Astrocyte (in vitro differentiated cells and primary cell): ENCODE measurements at regions not wholly inside any gene's neighbourhood (a gene's known extent, or its start where the extent isn't known, plus 50 kb on each side); places are given as distances from the start of the nearest gene placed in this dataset.

Experiments
- EZH2 ChIP-seq: IDR thresholded peaks from 2 replicates; pipeline ENCODE4 v1.6.1; 2012; ENCODE audit warnings: mild to moderate bottlenecking, low read length, inconsistent platforms; ENCODE audit not compliant: insufficient read depth
- TF ChIP-seq, protein P1 (sequence below): IDR thresholded peaks from 2 replicates; pipeline ENCODE4 v1.5.1; 2011; ENCODE audit warnings: low read depth, mild to moderate bottlenecking, inconsistent platforms, low read length, moderate library complexity; ENCODE audit not compliant: insufficient read depth

DNA sequence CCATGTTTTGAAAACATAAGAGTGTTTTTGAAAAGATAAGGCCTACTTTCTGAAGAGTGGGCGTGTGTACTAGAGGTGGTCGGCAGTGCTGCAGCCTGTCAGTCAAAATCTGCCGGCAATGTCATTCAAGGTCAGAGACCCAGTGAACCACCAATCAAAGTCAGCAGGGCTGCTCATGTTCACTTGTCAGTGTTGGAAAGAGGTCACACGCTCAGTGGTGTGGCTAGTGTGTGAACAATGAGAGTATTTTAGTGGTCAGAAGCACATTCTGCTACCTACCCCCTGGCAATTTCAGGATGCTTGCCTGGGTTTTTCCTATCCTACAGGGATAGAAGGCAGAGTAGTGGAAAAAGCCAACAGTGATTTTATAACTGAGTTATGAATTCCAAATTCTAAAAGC lies 278.5 kb upstream of the ONECUT1 start:
- TF ChIP-seq, protein P1, sequence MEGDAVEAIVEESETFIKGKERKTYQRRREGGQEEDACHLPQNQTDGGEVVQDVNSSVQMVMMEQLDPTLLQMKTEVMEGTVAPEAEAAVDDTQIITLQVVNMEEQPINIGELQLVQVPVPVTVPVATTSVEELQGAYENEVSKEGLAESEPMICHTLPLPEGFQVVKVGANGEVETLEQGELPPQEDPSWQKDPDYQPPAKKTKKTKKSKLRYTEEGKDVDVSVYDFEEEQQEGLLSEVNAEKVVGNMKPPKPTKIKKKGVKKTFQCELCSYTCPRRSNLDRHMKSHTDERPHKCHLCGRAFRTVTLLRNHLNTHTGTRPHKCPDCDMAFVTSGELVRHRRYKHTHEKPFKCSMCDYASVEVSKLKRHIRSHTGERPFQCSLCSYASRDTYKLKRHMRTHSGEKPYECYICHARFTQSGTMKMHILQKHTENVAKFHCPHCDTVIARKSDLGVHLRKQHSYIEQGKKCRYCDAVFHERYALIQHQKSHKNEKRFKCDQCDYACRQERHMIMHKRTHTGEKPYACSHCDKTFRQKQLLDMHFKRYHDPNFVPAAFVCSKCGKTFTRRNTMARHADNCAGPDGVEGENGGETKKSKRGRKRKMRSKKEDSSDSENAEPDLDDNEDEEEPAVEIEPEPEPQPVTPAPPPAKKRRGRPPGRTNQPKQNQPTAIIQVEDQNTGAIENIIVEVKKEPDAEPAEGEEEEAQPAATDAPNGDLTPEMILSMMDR: no peak
- no peak for TF ChIP-seq EZH2
